ENCODE measurements at regions not wholly inside any gene's neighbourhood (a gene's known extent, or its start where the extent isn't known, plus 50 kb on each side); places are given as distances from the start of the nearest gene placed in this dataset.

DNA sequence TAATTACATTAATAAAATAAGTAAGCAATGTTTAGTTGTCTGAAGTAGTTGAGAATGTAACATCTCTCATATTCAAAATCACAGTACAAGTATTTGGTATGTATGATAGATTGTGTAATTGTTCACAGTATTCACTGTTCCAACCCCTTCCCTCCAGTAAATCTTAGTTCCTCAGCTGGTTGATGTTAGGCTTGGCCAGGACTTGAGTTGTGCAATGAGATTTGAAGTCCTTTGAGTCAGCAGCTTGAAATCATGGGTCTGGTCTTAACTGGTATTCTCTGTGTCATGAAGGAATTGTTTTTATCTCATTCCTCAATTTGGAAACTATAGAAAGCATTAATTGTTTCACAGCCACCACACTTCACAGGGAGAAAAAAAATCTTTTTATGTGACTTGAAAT is 477.1 kb downstream of the FSCB start:
- H3K36me3 ChIP-seq, result no peaks in the 10 kb centered on the region

DNA sequence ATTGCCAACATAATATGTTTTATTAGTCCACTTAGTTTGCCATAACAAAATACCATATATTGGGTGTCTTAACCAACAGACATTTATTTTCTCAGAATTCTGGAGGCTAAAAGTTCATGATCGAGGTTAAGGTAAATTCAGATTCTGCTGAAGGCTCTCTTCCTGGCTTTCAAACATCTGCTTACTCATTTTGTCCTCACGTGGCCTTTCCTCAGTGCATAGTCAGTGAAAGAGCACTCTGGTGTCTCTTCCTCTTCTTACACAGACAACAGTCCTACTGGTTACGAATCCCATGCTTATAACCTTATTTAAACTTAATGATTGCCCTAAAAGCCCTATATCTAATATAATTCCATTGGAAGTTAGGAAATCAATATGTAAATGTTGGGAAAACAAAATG is 479.7 kb downstream of the FSCB start:
- 65 to 67% methylated on average over 3 of the region's 3 CpGs for WGBS, 2 donors
- no peaks in the 10 kb centered on the region for H3K27me3 ChIP-seq

More for the DNA sequence above, 477.1 kb downstream of the FSCB start:
- Histone ChIP-seq H3K9me3 (no peaks in the 10 kb centered on the region), H3K4me1 (peaks cover 0 to 5% (median 0%) of the 10 kb centered on the region in 4 donors), H3K27me3 (no peaks in the 10 kb centered on the region), H3K27ac (no peak overlapping the region), H3K4me3 (no peak overlapping the region)
- DNase-seq (ENCODE audit: low spot score in 2 of 2), result no peak
- TF ChIP-seq EP300 (IDR thresholded peaks at IDR 0.05), result no peak
- no peak for TF ChIP-seq POLR2A (IDR thresholded peaks at IDR 0.05)
- TF ChIP-seq, protein P1, sequence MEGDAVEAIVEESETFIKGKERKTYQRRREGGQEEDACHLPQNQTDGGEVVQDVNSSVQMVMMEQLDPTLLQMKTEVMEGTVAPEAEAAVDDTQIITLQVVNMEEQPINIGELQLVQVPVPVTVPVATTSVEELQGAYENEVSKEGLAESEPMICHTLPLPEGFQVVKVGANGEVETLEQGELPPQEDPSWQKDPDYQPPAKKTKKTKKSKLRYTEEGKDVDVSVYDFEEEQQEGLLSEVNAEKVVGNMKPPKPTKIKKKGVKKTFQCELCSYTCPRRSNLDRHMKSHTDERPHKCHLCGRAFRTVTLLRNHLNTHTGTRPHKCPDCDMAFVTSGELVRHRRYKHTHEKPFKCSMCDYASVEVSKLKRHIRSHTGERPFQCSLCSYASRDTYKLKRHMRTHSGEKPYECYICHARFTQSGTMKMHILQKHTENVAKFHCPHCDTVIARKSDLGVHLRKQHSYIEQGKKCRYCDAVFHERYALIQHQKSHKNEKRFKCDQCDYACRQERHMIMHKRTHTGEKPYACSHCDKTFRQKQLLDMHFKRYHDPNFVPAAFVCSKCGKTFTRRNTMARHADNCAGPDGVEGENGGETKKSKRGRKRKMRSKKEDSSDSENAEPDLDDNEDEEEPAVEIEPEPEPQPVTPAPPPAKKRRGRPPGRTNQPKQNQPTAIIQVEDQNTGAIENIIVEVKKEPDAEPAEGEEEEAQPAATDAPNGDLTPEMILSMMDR (IDR thresholded peaks at IDR 0.05), result no peak

DNA sequence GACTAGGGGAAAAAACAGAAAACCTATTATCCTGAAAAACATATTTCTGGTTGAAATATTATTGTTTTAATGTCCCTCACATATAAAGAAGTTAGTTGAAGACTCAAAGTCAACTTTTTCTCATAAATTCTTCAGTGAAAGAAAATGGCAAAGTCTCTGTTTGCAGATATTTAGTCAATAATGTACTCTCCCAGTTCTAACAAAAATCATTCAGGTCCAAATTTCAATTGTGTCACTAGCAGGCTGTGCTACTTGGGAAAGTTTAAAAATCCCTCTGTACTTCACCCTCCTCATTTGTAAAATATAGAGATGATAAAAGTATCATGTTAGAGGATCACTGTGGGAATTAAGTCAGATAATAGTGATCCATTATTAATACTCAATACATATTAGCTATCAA is 496.5 kb downstream of the FSCB start:
- Histone ChIP-seq H3K4me3 (no peak overlapping the region), H3K27me3 (no peaks in the 10 kb centered on the region), H3K4me1 (no peaks in the 10 kb centered on the region), H3K9me3 (peaks cover 0 to 5% (median 0%) of the 10 kb centered on the region in 4 donors), H3K36me3 (no peaks in the 10 kb centered on the region), H3K27ac (no peak overlapping the region)
- no peak for DNase-seq (ENCODE audit: low spot score in 2 of 2)
- no peak for TF ChIP-seq POLR2A (IDR thresholded peaks at IDR 0.05)
- TF ChIP-seq EP300 (IDR thresholded peaks at IDR 0.05), result no peak
- TF ChIP-seq, protein P1 (IDR thresholded peaks at IDR 0.05), result no peak

More for the DNA sequence above, 479.7 kb downstream of the FSCB start:
- Histone ChIP-seq H3K4me1 (peaks cover 0 to 5% (median 0%) of the 10 kb centered on the region in 4 donors), H3K9me3 (no peaks in the 10 kb centered on the region), H3K27ac (no peak overlapping the region), H3K36me3 (no peaks in the 10 kb centered on the region), H3K4me3 (no peak overlapping the region)
- DNase-seq (ENCODE audit: low spot score in 2 of 2), result no peak
- no peak for TF ChIP-seq POLR2A (IDR thresholded peaks at IDR 0.05)

DNA sequence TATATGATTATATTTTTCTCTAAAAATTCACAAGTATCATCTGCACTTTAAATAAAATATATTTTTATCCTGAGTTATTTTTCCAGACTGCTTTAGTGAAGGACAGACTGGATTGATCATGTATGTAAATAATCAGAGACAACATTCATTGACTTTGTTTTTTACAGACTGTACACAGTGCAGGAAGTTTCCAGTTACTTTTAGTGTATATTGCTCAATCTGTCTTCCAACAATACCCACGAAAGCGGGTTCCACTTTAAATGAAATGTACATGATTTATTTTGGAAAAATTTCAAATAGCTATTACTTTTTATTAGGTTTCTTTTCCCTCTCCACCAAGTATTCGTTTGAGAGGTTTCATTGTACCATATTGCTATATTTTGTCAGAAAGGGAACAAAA is 497.0 kb downstream of the FSCB start:
- H3K9me3 ChIP-seq, result peaks cover 0 to 5% (median 0%) of the 10 kb centered on the region in 4 donors
- H3K4me3 ChIP-seq, result no peak overlapping the region
- TF ChIP-seq, protein P1 (IDR thresholded peaks at IDR 0.05), result no peak
- no peak for TF ChIP-seq EP300 (IDR thresholded peaks at IDR 0.05)
- no peak for TF ChIP-seq POLR2A (IDR thresholded peaks at IDR 0.05)
- H3K27me3 ChIP-seq, result no peaks in the 10 kb centered on the region
- 35 to 41% methylated on average over 3 of the region's 3 CpGs for WGBS, 2 donors
- no peak overlapping the region for H3K27ac ChIP-seq
- DNase-seq (ENCODE audit: low spot score in 2 of 2), result no peak
- H3K4me1 ChIP-seq, result no peaks in the 10 kb centered on the region
- H3K36me3 ChIP-seq, result no peaks in the 10 kb centered on the region

DNA sequence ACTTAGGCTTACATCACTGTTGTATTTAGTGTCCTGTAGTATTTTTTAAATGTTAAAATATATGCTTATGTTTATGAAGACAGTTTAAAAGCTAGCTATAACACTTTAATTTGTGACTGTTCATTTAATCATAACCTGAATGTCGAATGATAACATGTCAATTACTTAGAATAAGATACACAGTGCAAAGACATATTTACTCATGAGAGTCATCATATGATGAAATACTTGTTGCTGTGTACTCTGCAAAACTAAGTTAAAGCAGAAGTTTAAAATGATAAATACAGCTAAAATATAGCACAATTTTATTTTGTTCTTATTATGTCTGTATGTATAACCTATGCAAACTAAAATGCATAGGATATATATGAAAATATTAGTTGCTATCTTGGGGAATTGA is 497.4 kb downstream of the FSCB start:
- WGBS, 2 donors, result 0 to 77% methylated on average over 1 of the region's 1 CpG
- Histone ChIP-seq H3K4me1 (no peaks in the 10 kb centered on the region), H3K36me3 (no peaks in the 10 kb centered on the region), H3K27ac (no peak overlapping the region), H3K27me3 (no peaks in the 10 kb centered on the region), H3K4me3 (no peak overlapping the region), H3K9me3 (peaks cover 0 to 7% (median 0%) of the 10 kb centered on the region in 4 donors)
- TF ChIP-seq POLR2A (IDR thresholded peaks at IDR 0.05), result no peak
- DNase-seq (ENCODE audit: low spot score in 2 of 2), result no peak

DNA sequence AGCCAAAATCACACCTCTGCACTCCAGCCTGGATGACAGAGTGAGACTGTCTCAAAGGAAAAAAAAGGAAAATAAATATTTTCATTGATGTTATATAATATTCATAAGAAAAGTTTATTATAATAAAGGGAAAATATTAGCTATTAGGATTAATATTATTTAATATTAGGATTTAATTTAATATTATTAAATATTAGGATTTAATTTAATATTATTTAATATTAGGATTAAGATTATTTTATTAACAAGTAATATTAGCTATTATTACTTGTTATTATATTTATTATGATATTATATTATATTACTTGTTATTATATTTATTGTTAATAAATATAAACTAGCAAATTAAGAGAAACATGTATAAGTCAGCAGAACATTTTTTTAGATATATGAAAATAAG is 518.1 kb downstream of the FSCB start:
- Histone ChIP-seq H3K27me3 (no peaks in the 10 kb centered on the region), H3K27ac (no peak overlapping the region), H3K36me3 (no peaks in the 10 kb centered on the region), H3K9me3 (no peaks in the 10 kb centered on the region), H3K4me1 (no peaks in the 10 kb centered on the region), H3K4me3 (no peak overlapping the region)
- no peak for TF ChIP-seq EP300 (IDR thresholded peaks at IDR 0.05)
- TF ChIP-seq, protein P1 (IDR thresholded peaks at IDR 0.05), result no peak
- TF ChIP-seq POLR2A (IDR thresholded peaks at IDR 0.05), result no peak
- no peak for DNase-seq (ENCODE audit: low spot score in 2 of 2)
